Endodermal cell (in vitro differentiated cells): ENCODE measurements at regions not wholly inside any gene's neighbourhood (a gene's known extent, or its start where the extent isn't known, plus 50 kb on each side); places are given as distances from the start of the nearest gene placed in this dataset.
"Not testable (repeated sequence)": the region's sequence is repeated elsewhere in the genome, so short reads cannot be mapped to it uniquely, and the experiment has no call there.

Experiments
- DNase-seq: peaks from one replicate; pipeline ENCODE4 v3.0.0-alpha.2; 2017
- H3K27ac ChIP-seq: 2 replicates; pipeline ENCODE4 v1.5.1; 2013; ENCODE audit warnings: mild to moderate bottlenecking, low read depth, low read length, moderate library complexity
- H3K27me3 ChIP-seq: 2 replicates; pipeline ENCODE4 v1.6.1; 2013; ENCODE audit warnings: mild to moderate bottlenecking, low read length, moderate library complexity; ENCODE audit not compliant: insufficient read depth, control insufficient read depth, poor library complexity, severe bottlenecking
- H3K36me3 ChIP-seq: 2 replicates; pipeline ENCODE4 v1.7.0; 2013; ENCODE audit warnings: mild to moderate bottlenecking, low read length, moderate library complexity; ENCODE audit not compliant: control insufficient read depth, insufficient read depth
- H3K4me1 ChIP-seq: one replicate; pipeline ENCODE4 v1.7.0; 2013; ENCODE audit warnings: low read length; ENCODE audit not compliant: control insufficient read depth, insufficient read depth
- H3K4me3 ChIP-seq: 2 replicates; pipeline ENCODE4 v1.5.1; 2013; ENCODE audit warnings: mild to moderate bottlenecking, low read length, moderate library complexity
- H3K9ac ChIP-seq: 2 replicates; pipeline ENCODE4 v1.6.1; 2013; ENCODE audit warnings: mild to moderate bottlenecking, low read length, moderate library complexity; ENCODE audit not compliant: poor library complexity, severe bottlenecking; ENCODE audit errors: extremely low read depth
- H3K9me3 ChIP-seq: 2 replicates; pipeline ENCODE4 v1.6.1; 2013; ENCODE audit warnings: mild to moderate bottlenecking, low read length, moderate library complexity; ENCODE audit not compliant: control insufficient read depth
- H3K27ac Mint-ChIP-seq: 2 replicates; pipeline ENCODE4 v1.8.0; 2020; ENCODE audit warnings: mixed read lengths
- H3K27me3 Mint-ChIP-seq: 2 replicates; pipeline ENCODE4 v1.8.0; 2021; ENCODE audit warnings: mild to moderate bottlenecking, mixed read lengths; ENCODE audit not compliant: insufficient read depth
- H3K36me3 Mint-ChIP-seq: 2 replicates; pipeline ENCODE4 v1.8.0; 2020; ENCODE audit warnings: low read depth, mixed read lengths
- H3K4me1 Mint-ChIP-seq: 2 replicates; pipeline ENCODE4 v1.8.0; 2020; ENCODE audit warnings: mixed read lengths
- H3K4me3 Mint-ChIP-seq: 2 replicates; pipeline ENCODE4 v1.8.0; 2020; ENCODE audit warnings: mild to moderate bottlenecking, moderate library complexity, mixed read lengths
- H3K9me3 Mint-ChIP-seq: 2 replicates; pipeline ENCODE4 v1.8.0; 2020; ENCODE audit warnings: mild to moderate bottlenecking, mixed read lengths
- CTCF ChIP-seq: fragments of 200-600 bp; sonication (generic); conservative IDR thresholded peaks from 2 replicates; pipeline ENCODE4 v1.5.0; 2021; ENCODE audit warnings: antibody characterized with exemption, mild to moderate bottlenecking
- WGBS, 2 experiments: methylation state at CpG; one replicate each; pipeline versions ENCODE4 v1.1.5 to v1.1.7; 2013; ENCODE audit warnings: missing lambda C conversion rate in 2 of 2, mixed read lengths in 1 of 2; ENCODE audit not compliant: insufficient coverage in 1 of 2, insufficient read length in 1 of 2; 5-methylcytosine and 5-hydroxymethylcytosine counted together

GRCh38 chr17:30719131-30719973, 105.1 kb downstream of the CRLF3 start:
- H3K27ac Mint-ChIP-seq: peak overlapping the region; percentile 6

GRCh38 chr17:30718691-30719090, 105.8 kb downstream of the CRLF3 start:
- not testable (repeated sequence) for H3K27me3 ChIP-seq, H3K4me3 Mint-ChIP-seq, H3K27ac ChIP-seq, H3K36me3 ChIP-seq, H3K4me3 ChIP-seq, H3K27ac Mint-ChIP-seq, H3K9ac ChIP-seq, H3K4me1 Mint-ChIP-seq, H3K9me3 ChIP-seq, H3K9me3 Mint-ChIP-seq, H3K4me1 ChIP-seq, H3K27me3 Mint-ChIP-seq
- peaks cover 22% of the 10 kb centered on the region for H3K36me3 Mint-ChIP-seq
- peak; percentile 34 for DNase-seq
- WGBS, 2 experiments: 93 to 98% methylated on average over 7 to 8 of the region's 8 CpGs

More at GRCh38 chr17:30719131-30719973, 105.1 kb downstream of the CRLF3 start:
- not testable (repeated sequence) for H3K4me1 Mint-ChIP-seq, H3K4me3 ChIP-seq, H3K4me3 Mint-ChIP-seq, H3K27me3 Mint-ChIP-seq, H3K9ac ChIP-seq, H3K27me3 ChIP-seq, H3K9me3 Mint-ChIP-seq, H3K9me3 ChIP-seq, H3K36me3 ChIP-seq, H3K27ac ChIP-seq, H3K4me1 ChIP-seq
- TF ChIP-seq CTCF: peak; percentile 85
- 85 to 87% methylated on average over 11 to 22 of the region's 22 CpGs for WGBS, 2 experiments
- DNase-seq: peak; percentile 90
- peaks cover 27% of the 10 kb centered on the region for H3K36me3 Mint-ChIP-seq

- WGBS, 2 experiments: 98 to 100% methylated on average over 2 to 5 of the region's 6 CpGs
- H3K27me3 ChIP-seq, H3K4me3 ChIP-seq, H3K36me3 ChIP-seq, H3K4me1 ChIP-seq, H3K4me1 Mint-ChIP-seq, H3K9me3 Mint-ChIP-seq, H3K27ac Mint-ChIP-seq, H3K4me3 Mint-ChIP-seq, H3K27ac ChIP-seq, H3K27me3 Mint-ChIP-seq, H3K9me3 ChIP-seq, H3K9ac ChIP-seq: not testable (repeated sequence)
- peaks cover 27% of the 10 kb centered on the region for H3K36me3 Mint-ChIP-seq
- peak; percentile 31 for DNase-seq
Measured at GRCh38 chr17:30718099-30718447, 106.4 kb downstream of the CRLF3 start.

GRCh38 chr17:30717291-30718098, 107.0 kb downstream of the CRLF3 start:
- Mint-ChIP-seq H3K27me3 (no peaks in the 10 kb centered on the region), H3K27ac (no peak overlapping the region), H3K4me1 (no peaks in the 10 kb centered on the region), H3K9me3 (no peaks in the 10 kb centered on the region), H3K4me3 (no peak overlapping the region), H3K36me3 (peaks cover 27% of the 10 kb centered on the region)
- peak; percentile 39 for DNase-seq
- no peaks in the 10 kb centered on the region for H3K27me3 ChIP-seq
- no peak for TF ChIP-seq CTCF
- H3K4me3 ChIP-seq: no peak overlapping the region
- H3K9me3 ChIP-seq: no peaks in the 10 kb centered on the region
- H3K9ac ChIP-seq: no peak overlapping the region
- 92 to 100% methylated on average over 3 to 6 of the region's 8 CpGs for WGBS, 2 experiments
- H3K36me3 ChIP-seq: no peaks in the 10 kb centered on the region
- no peak overlapping the region for H3K27ac ChIP-seq
- no peaks in the 10 kb centered on the region for H3K4me1 ChIP-seq
